Activated CD4-positive, alpha-beta T cell treated with anti-CD3 and anti-CD28 coated beads for 36 hours (primary cell): ENCODE measurements at regions not wholly inside any gene's neighbourhood (a gene's known extent, or its start where the extent isn't known, plus 50 kb on each side); places are given as distances from the start of the nearest gene placed in this dataset.
"Not testable (repeated sequence)": the region's sequence is repeated elsewhere in the genome, so short reads cannot be mapped to it uniquely, and the experiment has no call there.

Experiments
- ATAC-seq: fragments of 200-7000 bp; cut with Tn5 transposase; one replicate; pipeline ENCODE4 v1.10.0; 2021; ENCODE audit warnings: mild to moderate bottlenecking, moderate library complexity
- CTCF ChIA-PET: fragments of 350-600 bp; sonication (Branson Sonifier 250); formaldehyde crosslinking; loops from one replicate; lab custom pipeline; 2021; ENCODE audit warnings: antibody characterized with exemption; lab: Charles Lee
- POLR2A ChIA-PET: fragments of 350-600 bp; sonication (Branson Sonifier 250); formaldehyde crosslinking; loops from one replicate; lab custom pipeline; 2021; ENCODE audit warnings: antibody characterized with exemption, inconsistent platforms; lab: Charles Lee
- DNase-seq: peaks from one replicate; pipeline ENCODE4 v3.0.0-alpha.2; 2020
- H3K27ac Mint-ChIP-seq: one replicate; pipeline ENCODE4 v1.8.0; 2021; ENCODE audit warnings: mixed read lengths
- H3K27me3 Mint-ChIP-seq: one replicate; pipeline ENCODE4 v1.8.0; 2021; ENCODE audit warnings: mixed read lengths
- H3K36me3 Mint-ChIP-seq: one replicate; pipeline ENCODE4 v1.8.0; 2021; ENCODE audit warnings: low read depth, mixed read lengths
- H3K4me1 Mint-ChIP-seq: one replicate; pipeline ENCODE4 v1.8.0; 2021; ENCODE audit warnings: mixed read lengths
- H3K4me3 Mint-ChIP-seq: one replicate; pipeline ENCODE4 v1.8.0; 2021; ENCODE audit warnings: mild to moderate bottlenecking, moderate library complexity, mixed read lengths
- H3K9me3 Mint-ChIP-seq: one replicate; pipeline ENCODE4 v1.8.0; 2021; ENCODE audit warnings: low read depth, mixed read lengths
- intact Hi-C, 2 experiments: fragments of 100-400 bp; cut with DNase I in 1 of 2; cut with micrococcal nuclease in 1 of 2; formaldehyde crosslinking; loops; one replicate each; pipeline versions ENCODE4 v1.14.2 to v1.15.1; 2022 to 2024; cut with DNase I, micrococcal nuclease

GRCh38 chrX:115987464-115987863, 183.1 kb upstream of the AGTR2 start:
- CTCF ChIA-PET, H3K36me3 Mint-ChIP-seq, POLR2A ChIA-PET, H3K9me3 Mint-ChIP-seq, H3K4me3 Mint-ChIP-seq, intact Hi-C loops, DNase-seq, H3K27ac Mint-ChIP-seq, ATAC-seq, H3K27me3 Mint-ChIP-seq, H3K4me1 Mint-ChIP-seq: not testable (repeated sequence)

DNA sequence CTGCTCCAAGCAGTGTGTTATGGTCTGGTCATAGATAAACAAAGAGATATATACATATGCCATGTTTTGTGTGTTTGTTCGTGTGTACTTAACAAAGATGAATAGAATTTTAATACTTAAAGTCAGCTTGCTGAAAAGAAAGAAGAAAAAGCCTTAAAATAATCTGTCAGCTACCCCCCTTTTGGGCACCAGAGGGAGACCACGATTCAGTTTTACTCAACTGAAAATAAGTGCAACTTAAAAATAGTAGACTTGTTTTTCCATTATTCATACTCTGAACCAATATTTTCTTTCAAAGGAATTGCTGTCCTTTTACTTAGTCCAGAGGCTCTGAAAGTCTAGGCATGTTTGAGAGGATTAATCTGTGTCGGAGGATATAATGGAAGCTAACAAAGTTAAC, 181.7 kb upstream of the AGTR2 start:
- H3K4me3 Mint-ChIP-seq, result no peak overlapping the region
- CTCF ChIA-PET, result no interaction called here

DNA sequence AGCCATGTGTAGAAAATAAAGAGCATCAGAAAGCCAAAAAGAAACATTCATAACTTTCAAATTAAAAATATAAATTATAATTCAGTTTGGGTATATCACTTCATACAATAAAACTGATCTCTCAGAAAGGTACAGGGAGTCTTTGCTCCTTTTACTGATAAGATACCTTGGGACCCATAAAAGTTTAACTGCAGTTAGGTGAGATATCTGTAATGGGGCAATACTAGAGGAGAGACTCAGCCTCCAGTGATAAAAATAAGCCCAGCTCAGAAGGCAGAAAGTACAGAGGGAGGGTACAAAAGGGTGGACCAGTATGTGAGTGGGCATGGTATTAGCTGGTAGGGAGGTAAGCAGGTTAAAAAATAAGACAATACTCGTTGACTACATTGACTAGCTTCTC, 180.9 kb upstream of the AGTR2 start:
- intact Hi-C loops, result no loop called here
- Mint-ChIP-seq H3K4me1 (no peaks in the 10 kb centered on the region), H3K27me3 (no peaks in the 10 kb centered on the region), H3K9me3 (no peaks in the 10 kb centered on the region), H3K4me3 (no peak overlapping the region), H3K36me3 (no peaks in the 10 kb centered on the region), H3K27ac (no peak overlapping the region)
- DNase-seq (no peak), ATAC-seq (no peak)
- ChIA-PET CTCF (no interaction called here), POLR2A (no interaction called here)

More for the DNA sequence above, 181.7 kb upstream of the AGTR2 start:
- no peaks in the 10 kb centered on the region for H3K27me3 Mint-ChIP-seq
- DNase-seq (no peak), ATAC-seq (no peak)
- intact Hi-C loops, result no loop called here
- no peaks in the 10 kb centered on the region for H3K9me3 Mint-ChIP-seq
- no peak overlapping the region for H3K27ac Mint-ChIP-seq
- no peaks in the 10 kb centered on the region for H3K4me1 Mint-ChIP-seq
- no peaks in the 10 kb centered on the region for H3K36me3 Mint-ChIP-seq
- POLR2A ChIA-PET, result no interaction called here

- Mint-ChIP-seq H3K27ac (no peak overlapping the region), H3K9me3 (peaks cover 7% of the 10 kb centered on the region), H3K27me3 (no peaks in the 10 kb centered on the region), H3K4me1 (no peaks in the 10 kb centered on the region), H3K36me3 (no peaks in the 10 kb centered on the region), H3K4me3 (no peak overlapping the region)
- no peak for DNase-seq
- POLR2A ChIA-PET, result no interaction called here
- intact Hi-C loops, result no loop called here
- no peak for ATAC-seq
- CTCF ChIA-PET, result no interaction called here
Observed at GRCh38 chrX:116009346-116009745, 161.2 kb upstream of the AGTR2 start.

DNA sequence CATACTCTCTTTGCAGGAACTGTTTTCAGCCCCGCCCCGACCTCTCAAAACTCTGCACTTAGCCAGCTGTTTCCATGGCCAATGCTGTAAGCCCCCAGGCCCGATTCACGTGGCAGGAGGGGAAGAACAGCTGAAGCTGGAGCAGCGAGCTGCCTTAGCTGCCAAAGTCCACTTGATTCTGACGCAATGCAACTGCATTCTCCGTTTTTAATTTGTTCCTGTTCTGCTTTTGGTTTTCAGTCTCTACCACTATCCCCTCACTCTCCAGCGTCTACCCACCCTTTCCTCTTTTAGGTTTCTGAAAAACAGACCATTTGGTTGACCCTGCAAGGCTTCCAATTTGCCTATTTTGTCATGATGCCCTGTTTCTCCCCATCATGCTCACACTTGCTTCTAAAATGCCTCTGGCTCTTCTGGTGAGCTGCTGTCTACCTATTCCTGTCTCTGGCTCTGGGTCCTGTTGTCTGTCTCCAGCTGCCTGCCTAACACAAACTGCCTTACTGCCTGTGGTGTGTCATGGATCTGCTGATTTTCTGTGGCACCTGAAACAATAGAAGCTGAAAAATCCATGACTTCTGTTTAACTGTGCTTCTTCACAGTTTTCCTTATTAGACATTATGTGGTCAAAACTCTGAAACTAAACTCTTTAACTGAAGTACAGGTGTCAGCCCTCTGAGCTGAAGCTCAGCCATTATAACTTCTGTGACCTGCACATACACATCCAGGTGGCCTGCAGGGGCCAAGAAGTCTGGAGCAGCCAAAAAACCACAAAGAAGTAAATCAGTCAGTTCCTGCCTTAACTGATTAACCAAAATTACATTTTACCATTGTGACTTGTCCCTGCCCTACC, 160.5 kb upstream of the AGTR2 start:
- CTCF ChIA-PET, result no interaction called here
- intact Hi-C loops, result no loop called here
- Mint-ChIP-seq H3K36me3 (no peaks in the 10 kb centered on the region), H3K27me3 (no peaks in the 10 kb centered on the region), H3K4me3 (no peak overlapping the region), H3K4me1 (no peaks in the 10 kb centered on the region), H3K9me3 (peaks cover 7% of the 10 kb centered on the region), H3K27ac (no peak overlapping the region)
- ATAC-seq, result no peak
- DNase-seq, result no peak
- POLR2A ChIA-PET, result no interaction called here

DNA sequence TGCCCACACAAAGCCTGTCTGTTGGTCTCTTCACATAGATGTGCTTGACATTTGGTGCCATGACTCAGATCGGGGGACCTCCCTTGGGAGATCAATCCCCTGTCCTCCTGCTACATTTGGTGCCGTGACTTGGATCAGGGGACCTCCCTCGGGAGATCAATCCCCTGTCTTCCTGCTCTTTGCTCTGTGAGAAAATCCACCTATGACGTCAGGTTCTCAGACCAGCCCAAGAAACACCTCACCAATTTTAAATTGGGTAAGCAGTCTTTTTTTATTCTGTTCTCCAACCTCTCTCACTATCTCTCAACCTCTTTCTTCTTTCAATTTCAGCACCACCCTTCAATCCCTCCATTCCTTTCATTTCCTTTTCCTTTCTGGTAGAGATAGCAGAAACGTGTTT, 159.6 kb upstream of the AGTR2 start:
- ChIA-PET POLR2A (no interaction called here), CTCF (no interaction called here)
- H3K4me3 Mint-ChIP-seq, result no peak overlapping the region
- H3K27me3 Mint-ChIP-seq, result no peaks in the 10 kb centered on the region
- no peak for DNase-seq
- H3K36me3 Mint-ChIP-seq, result no peaks in the 10 kb centered on the region
- H3K9me3 Mint-ChIP-seq, result peaks cover 7% of the 10 kb centered on the region
- no peak for ATAC-seq
- H3K27ac Mint-ChIP-seq, result no peak overlapping the region
- no peaks in the 10 kb centered on the region for H3K4me1 Mint-ChIP-seq
- intact Hi-C loops, result no loop called here

GRCh38 chrX:116031331-116031730, 139.2 kb upstream of the AGTR2 start:
- Mint-ChIP-seq H3K9me3 (peaks cover 2% of the 10 kb centered on the region), H3K36me3 (no peaks in the 10 kb centered on the region), H3K27me3 (no peaks in the 10 kb centered on the region), H3K27ac (no peak overlapping the region), H3K4me3 (no peak overlapping the region), H3K4me1 (no peaks in the 10 kb centered on the region)
- intact Hi-C loops, result no loop called here
- ChIA-PET CTCF (no interaction called here), POLR2A (no interaction called here)
- DNase-seq, result no peak
- no peak for ATAC-seq
